A549 (cell line): ENCODE measurements at regions not wholly inside any gene's neighbourhood (a gene's known extent, or its start where the extent isn't known, plus 50 kb on each side); places are given as distances from the start of the nearest gene placed in this dataset.

Source experiments
- CHD2 ChIP-seq: fragments of 150-350 bp; IDR thresholded peaks from 2 replicates; pipeline ENCODE4 v1.6.1; 2014; ENCODE audit warnings: low read length; ENCODE audit not compliant: partially characterized antibody
- CTCF ChIP-seq: fragments of >200 bp; sonication (Bioruptor Twin); formaldehyde crosslinking; IDR thresholded peaks from 3 replicates; pipeline ENCODE4 v1.5.1; 2016
- EP300 ChIP-seq, 2 experiments: fragments of >200 bp; sonication (Bioruptor Twin); formaldehyde crosslinking; IDR thresholded peaks; 2 replicates in 1 of 2; 3 replicates in 1 of 2; pipeline ENCODE4 v1.6.1; 2016 to 2017
- HMGXB4 ChIP-seq: fragments of 250-450 bp; sonication (Bioruptor Pico); IDR thresholded peaks from 2 replicates; pipeline ENCODE4 v1.5.0; 2021; ENCODE audit warnings: mild to moderate bottlenecking, moderate library complexity, borderline replicate concordance
- JUN ChIP-seq, 2 experiments: fragments of >200 bp; sonication (Bioruptor Twin); formaldehyde crosslinking; IDR thresholded peaks; 2 replicates in 1 of 2; 3 replicates in 1 of 2; pipeline ENCODE4 v1.6.1; 2016 to 2017
- MAFK ChIP-seq: fragments of 450-650 bp; IDR thresholded peaks from 2 replicates; pipeline ENCODE4 v1.6.1; 2014; ENCODE audit not compliant: partially characterized antibody
- MAX ChIP-seq: IDR thresholded peaks from 2 replicates; pipeline ENCODE4 v1.6.1; 2012
- NFE2L2 ChIP-seq: fragments of 150-350 bp; conservative IDR thresholded peaks from 2 replicates; pipeline ENCODE4 v1.6.1; 2014; ENCODE audit warnings: low read length
- POLR2A ChIP-seq: IDR thresholded peaks from 2 replicates; pipeline ENCODE4 v1.6.1; 2012; ENCODE audit warnings: mild to moderate bottlenecking, low read length
- USF2 ChIP-seq: fragments of 450-650 bp; IDR thresholded peaks from 2 replicates; pipeline ENCODE4 v1.6.1; 2014; ENCODE audit warnings: antibody characterized with exemption

GRCh38 chr11:23931443-23931842 is 565.4 kb upstream of the LUZP2 start:
- no peak for TF ChIP-seq CTCF
- no peak for TF ChIP-seq CHD2
- TF ChIP-seq HMGXB4 (CRISPR knock-in tag) = no peak
- TF ChIP-seq USF2 = no peak
- no peak for TF ChIP-seq MAFK
- no peak for TF ChIP-seq MAX
- TF ChIP-seq JUN (IDR thresholded peaks at IDR 0.05) = no peak
- no peak for TF ChIP-seq EP300 (IDR thresholded peaks at IDR 0.05)
- no peak for TF ChIP-seq NFE2L2
- TF ChIP-seq POLR2A = no peak
